ENCODE measurements at regions not wholly inside any gene's neighbourhood (a gene's known extent, or its start where the extent isn't known, plus 50 kb on each side); places are given as distances from the start of the nearest gene placed in this dataset.

DNA sequence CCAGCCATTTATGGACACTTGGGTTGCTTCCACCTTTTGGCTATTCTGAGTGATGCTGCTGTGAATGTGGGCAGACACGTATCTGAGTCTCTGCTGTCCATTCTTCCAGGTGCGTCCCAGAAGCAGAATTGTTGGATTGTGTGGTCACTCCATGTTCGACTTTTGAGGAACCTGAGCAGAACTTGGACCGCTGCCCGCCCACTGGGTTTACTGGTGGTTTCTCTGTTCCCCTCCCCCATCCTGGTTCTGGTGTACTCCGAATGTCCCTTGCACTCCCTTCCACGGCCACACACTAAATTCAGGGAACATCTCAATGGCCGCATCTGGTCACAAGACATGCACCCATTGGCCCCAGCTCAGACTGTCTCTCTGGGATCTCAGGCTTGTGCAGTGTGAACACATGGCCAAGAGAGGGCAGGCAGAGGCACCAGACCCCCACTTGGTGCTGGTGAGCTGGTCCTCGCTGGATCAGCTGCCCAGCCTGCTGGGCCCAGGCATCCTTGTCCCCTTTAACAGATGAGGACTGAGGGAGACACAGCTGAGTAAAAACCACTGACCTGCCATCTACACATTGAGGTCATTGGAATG is 565.1 kb downstream of the NPHP4 start:
- Histone ChIP-seq H3K4me1 (ENCODE audit: control insufficient read depth, low read length) (no peaks in the 10 kb centered on the region), H3K27me3 (ENCODE audit: control insufficient read depth, low read length) (no peaks in the 10 kb centered on the region; the same call in 1 of the 2 replicates), H3F3A (ENCODE audit: control insufficient read depth, insufficient read depth) (no peaks in the 10 kb centered on the region), H4K20me1 (ENCODE audit: control insufficient read depth, insufficient read depth, low read depth, low read length) (no peaks in the 10 kb centered on the region), H3K4me2 (ENCODE audit: low read length) (no peak overlapping the region), H3K79me2 (ENCODE audit: control insufficient read depth, low read length) (no peaks in the 10 kb centered on the region), H3K4me3 (ENCODE audit: low read length) (no peak overlapping the region), H3K36me3 (ENCODE audit: control insufficient read depth, low read length) (no peaks in the 10 kb centered on the region), H3K9me2 (replicated peaks; ENCODE audit: control insufficient read depth, low read length) (no peaks in the 10 kb centered on the region), H3K27ac (ENCODE audit: low read depth, low read length) (no peak overlapping the region), H3K9me3 (ENCODE audit: control insufficient read depth, insufficient read depth, low read length) (no peaks in the 10 kb centered on the region)
- TF ChIP-seq, protein P1, sequence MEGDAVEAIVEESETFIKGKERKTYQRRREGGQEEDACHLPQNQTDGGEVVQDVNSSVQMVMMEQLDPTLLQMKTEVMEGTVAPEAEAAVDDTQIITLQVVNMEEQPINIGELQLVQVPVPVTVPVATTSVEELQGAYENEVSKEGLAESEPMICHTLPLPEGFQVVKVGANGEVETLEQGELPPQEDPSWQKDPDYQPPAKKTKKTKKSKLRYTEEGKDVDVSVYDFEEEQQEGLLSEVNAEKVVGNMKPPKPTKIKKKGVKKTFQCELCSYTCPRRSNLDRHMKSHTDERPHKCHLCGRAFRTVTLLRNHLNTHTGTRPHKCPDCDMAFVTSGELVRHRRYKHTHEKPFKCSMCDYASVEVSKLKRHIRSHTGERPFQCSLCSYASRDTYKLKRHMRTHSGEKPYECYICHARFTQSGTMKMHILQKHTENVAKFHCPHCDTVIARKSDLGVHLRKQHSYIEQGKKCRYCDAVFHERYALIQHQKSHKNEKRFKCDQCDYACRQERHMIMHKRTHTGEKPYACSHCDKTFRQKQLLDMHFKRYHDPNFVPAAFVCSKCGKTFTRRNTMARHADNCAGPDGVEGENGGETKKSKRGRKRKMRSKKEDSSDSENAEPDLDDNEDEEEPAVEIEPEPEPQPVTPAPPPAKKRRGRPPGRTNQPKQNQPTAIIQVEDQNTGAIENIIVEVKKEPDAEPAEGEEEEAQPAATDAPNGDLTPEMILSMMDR (IDR thresholded peaks at IDR 0.05; ENCODE audit: low read depth, low read length, poor library complexity, severe bottlenecking): no peak
- TF ChIP-seq EZH2phosphoT487 (IDR thresholded peaks at IDR 0.05; ENCODE audit: borderline replicate concordance, low read length): no peak

DNA sequence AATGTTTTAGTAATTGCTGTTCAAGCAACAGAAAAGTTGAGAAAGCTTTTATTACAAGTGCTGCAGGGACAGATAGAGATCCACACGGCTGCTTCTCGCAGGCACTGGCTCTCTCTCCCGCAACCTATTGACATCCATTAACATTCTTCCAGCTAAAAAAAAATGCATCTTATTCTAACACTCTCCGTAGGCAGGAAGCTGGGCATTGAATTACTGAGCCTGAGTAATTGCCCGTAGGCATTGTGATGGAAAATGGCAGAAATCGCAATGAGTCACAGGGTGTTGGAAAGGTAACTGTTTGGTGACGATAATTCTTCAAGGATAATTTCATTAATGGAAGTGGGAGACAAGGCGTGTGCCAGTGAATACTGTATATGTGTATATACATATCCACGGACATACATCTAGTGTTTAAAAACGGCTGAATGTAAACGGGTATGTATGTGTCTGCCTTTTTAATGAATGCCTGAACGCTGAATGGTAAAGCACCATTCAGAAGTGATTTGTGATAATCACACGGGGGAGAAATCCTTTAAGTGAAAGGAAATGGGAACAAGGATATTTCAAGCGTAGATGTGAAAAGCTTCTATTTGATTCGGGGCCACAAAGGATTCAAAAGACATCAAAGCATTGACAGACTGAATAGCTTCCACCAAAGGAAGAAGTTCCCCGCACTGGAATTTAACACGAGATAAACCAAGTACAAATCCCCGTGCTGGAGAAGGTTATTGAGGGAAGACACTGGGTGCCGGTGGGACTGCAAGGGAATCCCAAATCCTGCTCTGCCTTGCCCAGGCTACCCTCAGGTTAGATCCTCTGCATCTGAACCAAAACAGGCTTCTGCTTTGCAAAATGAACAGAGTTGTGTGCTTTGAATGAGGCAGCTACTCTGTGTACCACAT is 567.2 kb downstream of the NPHP4 start:
- Histone ChIP-seq H3K9me3 (ENCODE audit: control insufficient read depth, insufficient read depth, low read length) (no peaks in the 10 kb centered on the region), H3K4me2 (ENCODE audit: low read length) (no peak overlapping the region), H3K36me3 (ENCODE audit: control insufficient read depth, low read length) (no peaks in the 10 kb centered on the region), H3K9me2 (replicated peaks; ENCODE audit: control insufficient read depth, low read length) (no peaks in the 10 kb centered on the region), H3K79me2 (ENCODE audit: control insufficient read depth, low read length) (no peaks in the 10 kb centered on the region), H3K4me3 (ENCODE audit: low read length) (no peak overlapping the region), H3K27me3 (ENCODE audit: control insufficient read depth, low read length) (no peaks in the 10 kb centered on the region; the same call in 1 of the 2 replicates), H4K20me1 (ENCODE audit: control insufficient read depth, insufficient read depth, low read depth, low read length) (no peaks in the 10 kb centered on the region), H3K4me1 (ENCODE audit: control insufficient read depth, low read length) (no peaks in the 10 kb centered on the region), H3K27ac (ENCODE audit: low read depth, low read length) (no peak overlapping the region), H3F3A (ENCODE audit: control insufficient read depth, insufficient read depth) (no peaks in the 10 kb centered on the region)
- TF ChIP-seq, protein P1 (IDR thresholded peaks at IDR 0.05; ENCODE audit: low read depth, low read length, poor library complexity, severe bottlenecking): no peak
- no peak for TF ChIP-seq EZH2phosphoT487 (IDR thresholded peaks at IDR 0.05; ENCODE audit: borderline replicate concordance, low read length)

DNA sequence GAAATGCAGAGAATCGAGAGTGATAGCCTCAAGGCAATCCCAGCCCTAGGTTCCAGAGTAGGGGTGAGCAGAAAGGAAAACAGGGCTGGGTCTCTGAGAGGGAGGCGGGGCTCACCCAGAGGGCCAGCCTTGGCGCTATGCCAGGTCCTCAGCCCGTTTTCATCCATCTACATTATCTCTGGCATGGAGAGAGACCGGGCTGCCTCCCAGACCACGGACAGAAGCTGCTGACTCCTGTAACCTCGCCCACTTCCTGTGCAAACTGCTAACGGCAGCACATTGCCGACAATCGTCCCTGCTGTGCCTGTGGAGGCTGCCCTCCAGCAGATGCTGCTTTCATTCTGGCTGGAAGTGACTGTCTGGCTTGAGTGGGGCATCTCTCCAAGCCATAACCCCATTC is 569.1 kb downstream of the NPHP4 start:
- Histone ChIP-seq H3K27ac (ENCODE audit: low read depth, low read length) (no peak overlapping the region), H3K36me3 (ENCODE audit: control insufficient read depth, low read length) (no peaks in the 10 kb centered on the region), H3K9me2 (replicated peaks; ENCODE audit: control insufficient read depth, low read length) (no peaks in the 10 kb centered on the region), H3K4me1 (ENCODE audit: control insufficient read depth, low read length) (no peaks in the 10 kb centered on the region), H3F3A (ENCODE audit: control insufficient read depth, insufficient read depth) (no peaks in the 10 kb centered on the region), H3K4me2 (ENCODE audit: low read length) (no peak overlapping the region), H3K79me2 (ENCODE audit: control insufficient read depth, low read length) (no peaks in the 10 kb centered on the region), H3K4me3 (ENCODE audit: low read length) (no peak overlapping the region), H4K20me1 (ENCODE audit: control insufficient read depth, insufficient read depth, low read depth, low read length) (no peaks in the 10 kb centered on the region), H3K27me3 (ENCODE audit: control insufficient read depth, low read length) (no peaks in the 10 kb centered on the region; the same call in 1 of the 2 replicates), H3K9me3 (ENCODE audit: control insufficient read depth, insufficient read depth, low read length) (no peaks in the 10 kb centered on the region)
- TF ChIP-seq, protein P1 (IDR thresholded peaks at IDR 0.05; ENCODE audit: low read depth, low read length, poor library complexity, severe bottlenecking): no peak
- TF ChIP-seq EZH2phosphoT487 (IDR thresholded peaks at IDR 0.05; ENCODE audit: borderline replicate concordance, low read length): no peak

Measured in DOHH2 (cell line).